ENCODE measurements at regions not wholly inside any gene's neighbourhood (a gene's known extent, or its start where the extent isn't known, plus 50 kb on each side); places are given as distances from the start of the nearest gene placed in this dataset.

- no peak for DNase-seq (ENCODE audit: low spot score)
Measured at GRCh38 chrX:128335671-128336070, 283.5 kb upstream of the ACTRT1 start.

- no peak for DNase-seq (ENCODE audit: low spot score)
Measured at GRCh38 chrX:128334821-128335220, 282.6 kb upstream of the ACTRT1 start.

- no peak for DNase-seq (ENCODE audit: low spot score)
Measured at GRCh38 chrX:128310912-128311311, 258.7 kb upstream of the ACTRT1 start.

- DNase-seq (ENCODE audit: low spot score), result no peak
Measured at GRCh38 chrX:128309311-128309710, 257.1 kb upstream of the ACTRT1 start.

GRCh38 chrX:128294198-128294597, 242.0 kb upstream of the ACTRT1 start:
- no peak for DNase-seq (ENCODE audit: low spot score)

- no peak for DNase-seq (ENCODE audit: low spot score)
Measured at GRCh38 chrX:128287693-128288092, 235.5 kb upstream of the ACTRT1 start.

- no peak for DNase-seq (ENCODE audit: low spot score)
Measured at GRCh38 chrX:128250621-128251020, 198.4 kb upstream of the ACTRT1 start.

GRCh38 chrX:128216364-128216763, 164.2 kb upstream of the ACTRT1 start:
- no peak for DNase-seq (ENCODE audit: low spot score)

GRCh38 chrX:128165884-128166408, 113.7 kb upstream of the ACTRT1 start:
- DNase-seq (ENCODE audit: low spot score), result no peak

GRCh38 chrX:128156204-128156603, 104.0 kb upstream of the ACTRT1 start:
- no peak for DNase-seq (ENCODE audit: low spot score)

GRCh38 chrX:128142745-128143144, 90.5 kb upstream of the ACTRT1 start:
- no peak for DNase-seq (ENCODE audit: low spot score)

- DNase-seq (ENCODE audit: low spot score), result no peak
Measured at GRCh38 chrX:128106630-128107029, 54.4 kb upstream of the ACTRT1 start.

- no peak for DNase-seq (ENCODE audit: low spot score)
Measured at GRCh38 chrX:128105659-128106058, 53.5 kb upstream of the ACTRT1 start.

All from A172 (cell line).